PC-3 (cell line): ENCODE measurements at regions not wholly inside any gene's neighbourhood (a gene's known extent, or its start where the extent isn't known, plus 50 kb on each side); places are given as distances from the start of the nearest gene placed in this dataset.

Source experiments
- CTCF ChIP-seq: fragments of 300-600 bp; sonication (generic); conservative IDR thresholded peaks from 2 replicates; pipeline ENCODE4 v1.5.1; 2017; ENCODE audit warnings: antibody characterized with exemption, low read depth, mild to moderate bottlenecking, low read length
- EZH2 ChIP-seq: fragments of 300-600 bp; sonication (generic); IDR thresholded peaks from one replicate; pipeline ENCODE4 v1.6.1; 2017; ENCODE audit warnings: antibody characterized with exemption, mild to moderate bottlenecking, low read length; ENCODE audit not compliant: unreplicated experiment

- TF ChIP-seq CTCF (no peak), EZH2 (no peak)
Measured at GRCh38 chr10:28935061-28935460, 257.7 kb downstream of the BAMBI start.
